C4-2B (cell line): ENCODE measurements at regions not wholly inside any gene's neighbourhood (a gene's known extent, or its start where the extent isn't known, plus 50 kb on each side); places are given as distances from the start of the nearest gene placed in this dataset.

Source experiments
- CTCF ChIP-seq: fragments of 450-650 bp; conservative IDR thresholded peaks from 2 replicates; pipeline ENCODE4 v1.5.1; 2017; ENCODE audit warnings: mild to moderate bottlenecking
- ZFX ChIP-seq: fragments of 450-650 bp; IDR thresholded peaks from 2 replicates; pipeline ENCODE4 v1.6.1; 2017

GRCh38 chr4:117515921-117516320, 430.5 kb upstream of the TRAM1L1 start:
- TF ChIP-seq CTCF (no peak), ZFX (no peak)
